Small intestine (tissue), 7 donors: ENCODE measurements at regions not wholly inside any gene's neighbourhood (a gene's known extent, or its start where the extent isn't known, plus 50 kb on each side); places are given as distances from the start of the nearest gene placed in this dataset.

Source experiments
- DNase-seq, 2 donors: peaks; one replicate each; pipeline versions ENCODE4 v3.0.0 to v3.0.0-alpha.2; 2013
- FAIRE-seq: peaks from 2 replicates; lab custom pipeline; 2012; peaks lifted over from hg19 to GRCh38; lab: Jason Lieb, UNC
- H3K27ac ChIP-seq, 3 donors: one replicate each; pipeline ENCODE4 v1.5.1; 2013; ENCODE audit warnings: low read length in 2 of 3, mild to moderate bottlenecking in 2 of 3, control low read depth in 1 of 3, inconsistent platforms in 1 of 3, low read depth in 1 of 3, moderate library complexity in 1 of 3
- H3K27me3 ChIP-seq, 3 donors: one replicate each; pipeline ENCODE4 v1.6.1; 2013; ENCODE audit warnings: low read length in 3 of 3, inconsistent platforms in 1 of 3; ENCODE audit not compliant: control insufficient read depth in 3 of 3, insufficient read depth in 3 of 3
- H3K36me3 ChIP-seq, 3 donors: one replicate each; pipeline ENCODE4 v1.6.1; 2013; ENCODE audit warnings: low read length in 3 of 3, inconsistent platforms in 1 of 3, low read depth in 1 of 3, mild to moderate bottlenecking in 1 of 3, moderate library complexity in 1 of 3; ENCODE audit not compliant: control insufficient read depth in 3 of 3, insufficient read depth in 2 of 3
- H3K4me1 ChIP-seq, 3 donors: one replicate each; pipeline ENCODE4 v1.6.1; 2013; ENCODE audit warnings: low read length in 2 of 3, inconsistent platforms in 1 of 3, low read depth in 1 of 3, mild to moderate bottlenecking in 1 of 3, moderate library complexity in 1 of 3; ENCODE audit not compliant: control insufficient read depth in 3 of 3, insufficient read depth in 2 of 3
- H3K4me3 ChIP-seq, 3 donors: one replicate each; pipeline ENCODE4 v1.5.1; 2013; ENCODE audit warnings: low read length in 3 of 3, control low read depth in 1 of 3, inconsistent platforms in 1 of 3, low read depth in 1 of 3, mild to moderate bottlenecking in 1 of 3, moderate library complexity in 1 of 3
- H3K9me3 ChIP-seq, 2 donors: one replicate each; pipeline ENCODE4 v1.6.1; 2013; ENCODE audit warnings: low read depth in 1 of 2, low read length in 1 of 2; ENCODE audit not compliant: control insufficient read depth in 2 of 2, insufficient read depth in 1 of 2
- WGBS, 3 donors: extraction: QIAGEN DNeasy Blood & Tissue Kit; methylation state at CpG; one replicate each; pipeline ENCODE4 v1.1.7; 2013; 5-methylcytosine and 5-hydroxymethylcytosine counted together
- donor health status: healthy with polysubstance abuse.
- donor health status: control.
- donor health status: control.
- donor health status: Bipolar disorder and iron deficiency.
- donor health status: healthy.

DNA sequence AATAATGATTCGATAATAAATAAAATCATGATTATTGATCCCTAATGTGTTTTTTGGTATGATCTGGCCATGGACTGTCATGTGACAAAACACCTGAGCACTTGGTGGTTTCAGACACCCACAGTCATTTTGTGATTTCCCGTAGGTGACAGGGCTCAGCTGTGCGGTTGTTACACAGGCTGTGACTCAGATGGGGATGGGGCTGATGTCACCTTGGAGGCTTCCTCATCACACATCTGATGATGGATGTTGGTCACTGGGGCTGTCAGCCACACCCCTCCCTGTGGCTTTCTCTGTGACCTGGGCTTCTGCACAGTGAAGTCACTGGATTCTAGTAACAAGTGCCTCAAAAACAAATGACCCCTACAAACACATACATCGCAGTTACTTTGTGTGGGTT lies 995.1 kb downstream of the BRD1 start:
- Histone ChIP-seq H3K4me1 (no peaks in the 10 kb centered on the region), H3K4me3 (no peak overlapping the region), H3K9me3 (peaks cover 0 to 2% of the 10 kb centered on the region in 2 donors), H3K36me3 (no peaks in the 10 kb centered on the region), H3K27me3 (peaks cover 0 to 2% (median 0%) of the 10 kb centered on the region in 3 donors), H3K27ac (no peak overlapping the region)
- FAIRE-seq (no peak), DNase-seq (no peak)
- 78 to 88% (median 87%) methylated on average over 4 of the region's 4 CpGs for WGBS, 3 donors

DNA sequence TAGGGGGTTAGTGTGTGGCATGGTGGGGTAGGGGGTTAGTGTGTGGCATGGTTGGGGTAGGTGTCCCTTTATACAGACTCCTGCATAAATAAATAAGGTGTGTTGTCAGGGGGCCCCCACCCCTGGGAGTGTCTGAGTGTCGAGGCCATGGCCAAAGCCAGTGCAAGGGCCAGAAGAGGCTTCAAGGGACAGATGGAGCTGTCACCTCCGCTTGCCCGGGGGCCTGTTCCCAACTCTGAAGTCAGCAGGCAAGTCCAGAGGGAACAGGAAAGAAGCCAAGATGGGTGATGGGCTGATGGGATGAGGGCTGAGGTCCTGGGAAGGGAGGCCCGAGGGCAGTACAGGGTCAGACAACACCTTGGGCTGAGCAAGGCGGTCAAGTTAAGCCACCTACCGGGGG lies 997.8 kb downstream of the BRD1 start:
- Histone ChIP-seq H3K27ac (no peak overlapping the region), H3K4me1 (no peaks in the 10 kb centered on the region), H3K27me3 (peaks cover 0 to 2% (median 0%) of the 10 kb centered on the region in 3 donors), H3K36me3 (no peaks in the 10 kb centered on the region), H3K9me3 (peaks cover 0 to 2% of the 10 kb centered on the region in 2 donors), H3K4me3 (no peak overlapping the region)
- WGBS, 3 donors, result 74 to 84% (median 80%) methylated on average over 6 of the region's 6 CpGs
- DNase-seq (no peak), FAIRE-seq (no peak)

DNA sequence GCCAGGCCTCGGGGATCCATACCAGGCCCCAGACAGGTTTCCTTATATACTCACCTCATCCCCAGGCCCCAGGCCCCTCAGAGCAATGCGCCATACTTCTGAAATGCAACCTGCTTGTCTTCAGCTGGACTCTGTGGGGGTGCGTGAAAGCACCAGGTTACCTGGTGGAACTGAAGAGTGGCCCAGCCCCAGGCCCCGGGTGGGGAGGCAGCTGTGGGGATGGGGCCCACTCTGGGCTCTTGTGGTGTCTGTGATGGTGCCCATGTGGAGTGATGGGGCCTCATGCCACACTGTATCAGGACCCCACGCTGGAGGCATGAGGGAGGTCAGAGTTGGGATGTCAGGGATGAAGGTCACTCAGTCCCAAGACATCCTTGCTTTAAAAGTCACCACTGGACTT lies 999.0 kb downstream of the BRD1 start:
- WGBS, 3 donors, result 70 to 79% (median 71%) methylated on average over 5 of the region's 5 CpGs

DNA sequence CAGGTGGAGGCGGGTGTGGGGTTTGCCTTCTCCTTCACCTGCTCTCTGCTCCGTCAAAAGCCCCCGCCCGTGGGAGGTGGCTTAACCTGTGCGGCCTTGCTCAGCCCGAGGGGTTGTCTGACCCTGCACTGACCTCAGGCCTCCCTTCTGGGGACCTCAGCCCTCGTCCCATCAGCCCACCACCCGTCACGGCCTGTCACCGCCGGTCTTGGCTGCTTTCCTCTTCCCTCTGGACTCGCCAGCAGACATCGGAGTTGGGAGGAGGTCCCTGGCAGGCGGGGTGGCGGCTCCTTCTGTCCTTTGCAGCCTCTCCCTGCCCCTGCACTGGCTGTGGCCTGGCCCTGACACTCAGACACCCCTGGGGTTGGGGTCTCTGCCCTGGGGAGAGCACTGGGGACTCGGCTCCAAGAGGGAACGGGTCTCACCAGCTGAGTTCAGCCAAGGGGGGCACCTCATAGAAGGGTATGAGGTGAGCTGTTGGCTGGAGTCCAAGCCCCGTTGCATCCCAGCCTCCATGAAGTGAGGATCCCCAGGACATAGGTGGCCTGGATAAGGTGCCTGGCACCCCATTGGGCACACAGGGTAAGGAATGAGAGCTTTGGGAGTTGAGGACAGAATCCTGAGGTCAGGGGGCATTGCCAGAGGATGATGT lies 999.6 kb downstream of the BRD1 start:
- Histone ChIP-seq H3K27ac (no peak overlapping the region), H3K4me1 (no peaks in the 10 kb centered on the region), H3K27me3 (no peaks in the 10 kb centered on the region), H3K36me3 (no peaks in the 10 kb centered on the region), H3K9me3 (peaks cover 0 to 2% of the 10 kb centered on the region in 2 donors), H3K4me3 (no peak overlapping the region)
- FAIRE-seq, result no peak
- 30 to 57% (median 40%) methylated on average over 17 to 18 of the region's 18 CpGs for WGBS, 3 donors
- DNase-seq, result no peak

More for the DNA sequence above, 999.0 kb downstream of the BRD1 start:
- H3K27me3 ChIP-seq, result peaks cover 0 to under 1% (median 0%) of the 10 kb centered on the region in 3 donors
- no peak overlapping the region for H3K4me3 ChIP-seq
- no peak for DNase-seq
- no peak overlapping the region for H3K27ac ChIP-seq
- no peaks in the 10 kb centered on the region for H3K4me1 ChIP-seq
- H3K36me3 ChIP-seq, result no peaks in the 10 kb centered on the region
- peaks cover 0 to 2% of the 10 kb centered on the region in 2 donors for H3K9me3 ChIP-seq
- FAIRE-seq, result no peak

DNA sequence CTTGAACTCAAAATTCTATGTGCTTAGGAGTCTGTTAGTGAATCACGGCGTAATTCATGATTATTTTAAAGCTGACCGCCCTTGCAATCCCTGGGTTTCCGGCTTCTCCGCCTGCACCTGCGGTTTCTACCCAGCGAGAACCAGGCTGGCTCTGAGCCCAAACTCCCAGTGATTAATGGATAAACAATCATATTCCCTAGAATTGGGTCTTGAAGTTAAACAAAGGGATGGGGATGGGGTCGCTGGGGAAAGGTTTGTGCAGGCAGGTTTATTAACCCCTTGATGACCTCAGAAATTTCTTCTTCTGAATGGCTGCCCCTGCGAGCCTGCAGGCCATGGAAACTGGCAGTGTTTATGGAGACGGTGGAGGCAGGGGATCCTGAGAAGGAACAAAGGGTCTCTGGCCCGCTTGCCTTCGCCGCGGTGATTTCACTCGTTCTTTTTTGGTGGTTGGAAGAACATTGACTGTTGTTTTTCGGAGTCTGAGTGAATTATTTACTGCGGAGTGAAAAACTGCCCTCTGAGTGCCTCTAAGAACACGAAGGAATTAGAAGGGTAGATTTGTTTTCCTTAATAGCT lies 1000.3 kb downstream of the BRD1 start:
- Histone ChIP-seq H3K4me1 (no peaks in the 10 kb centered on the region), H3K4me3 (no peak overlapping the region), H3K9me3 (no peaks in the 10 kb centered on the region), H3K27me3 (no peaks in the 10 kb centered on the region), H3K27ac (no peak overlapping the region), H3K36me3 (no peaks in the 10 kb centered on the region)
- no peak for FAIRE-seq
- DNase-seq, result no peak
- WGBS, 3 donors, result 31 to 54% (median 36%) methylated on average over 18 of the region's 18 CpGs

DNA sequence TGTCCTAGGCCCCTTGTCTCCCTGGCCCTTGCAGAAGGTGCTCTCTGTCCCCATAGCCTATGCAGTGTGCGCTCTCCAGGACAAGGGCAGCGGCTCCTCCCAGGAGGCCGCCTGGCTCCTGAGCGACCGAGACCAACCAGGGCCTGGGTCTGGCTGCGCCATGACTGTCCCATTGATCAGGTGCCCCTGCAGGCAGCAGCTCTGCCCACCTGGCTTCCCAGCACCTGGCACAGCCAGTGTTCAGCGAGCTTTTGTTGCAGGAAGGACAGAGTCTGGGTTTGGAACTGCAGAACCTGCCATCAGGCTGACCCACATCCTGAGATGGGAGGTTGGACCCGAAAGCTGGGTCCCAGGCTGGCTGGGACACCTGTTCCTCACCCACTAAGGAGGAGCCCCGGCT lies 1001.1 kb downstream of the BRD1 start:
- Histone ChIP-seq H3K4me3 (no peak overlapping the region), H3K27ac (no peak overlapping the region), H3K27me3 (no peaks in the 10 kb centered on the region), H3K4me1 (no peaks in the 10 kb centered on the region), H3K9me3 (no peaks in the 10 kb centered on the region), H3K36me3 (no peaks in the 10 kb centered on the region)
- WGBS, 3 donors, result 76 to 90% (median 79%) methylated on average over 9 of the region's 9 CpGs
- FAIRE-seq, result no peak
- DNase-seq, result no peak

DNA sequence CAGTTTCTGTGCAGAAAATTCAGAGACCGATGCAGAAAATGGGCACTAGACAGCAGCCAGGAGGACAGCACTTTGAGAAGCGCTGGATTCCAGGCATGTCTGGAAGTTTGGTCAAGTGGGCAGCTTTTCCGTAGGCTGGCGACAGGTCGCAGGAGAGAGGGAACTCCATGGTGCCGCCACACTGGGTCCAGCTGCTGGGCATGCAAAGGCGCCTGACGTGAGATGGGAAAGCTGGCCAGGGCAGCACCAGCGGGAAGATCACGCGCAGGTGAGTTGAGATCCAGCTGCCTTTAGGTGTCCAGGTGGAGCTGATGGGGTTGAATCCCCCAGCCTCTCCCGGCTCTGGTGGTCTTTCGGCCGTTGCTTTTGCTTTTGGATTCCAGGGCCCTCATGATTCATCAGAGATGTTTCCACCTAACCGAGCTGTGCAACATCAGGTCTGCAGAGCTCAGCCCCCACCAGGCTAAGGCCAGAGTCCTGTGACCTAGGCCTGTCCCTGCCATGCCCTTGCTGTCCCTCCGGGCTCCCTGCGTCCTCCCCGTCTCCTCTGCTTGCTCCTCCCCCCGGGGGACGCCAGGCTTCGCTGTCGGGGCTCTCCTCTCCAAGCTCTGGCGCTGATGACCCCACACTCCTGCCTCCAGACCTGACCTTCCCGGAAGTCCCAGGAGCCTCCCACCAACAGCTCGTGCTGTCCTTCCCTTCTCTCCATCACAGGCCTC lies 1001.7 kb downstream of the BRD1 start:
- Histone ChIP-seq H3K27me3 (no peaks in the 10 kb centered on the region), H3K36me3 (no peaks in the 10 kb centered on the region), H3K4me1 (no peaks in the 10 kb centered on the region), H3K4me3 (no peak overlapping the region), H3K9me3 (no peaks in the 10 kb centered on the region), H3K27ac (no peak overlapping the region)
- DNase-seq (no peak), FAIRE-seq (no peak)
- WGBS, 3 donors, result 80 to 83% (median 82%) methylated on average over 25 of the region's 25 CpGs

DNA sequence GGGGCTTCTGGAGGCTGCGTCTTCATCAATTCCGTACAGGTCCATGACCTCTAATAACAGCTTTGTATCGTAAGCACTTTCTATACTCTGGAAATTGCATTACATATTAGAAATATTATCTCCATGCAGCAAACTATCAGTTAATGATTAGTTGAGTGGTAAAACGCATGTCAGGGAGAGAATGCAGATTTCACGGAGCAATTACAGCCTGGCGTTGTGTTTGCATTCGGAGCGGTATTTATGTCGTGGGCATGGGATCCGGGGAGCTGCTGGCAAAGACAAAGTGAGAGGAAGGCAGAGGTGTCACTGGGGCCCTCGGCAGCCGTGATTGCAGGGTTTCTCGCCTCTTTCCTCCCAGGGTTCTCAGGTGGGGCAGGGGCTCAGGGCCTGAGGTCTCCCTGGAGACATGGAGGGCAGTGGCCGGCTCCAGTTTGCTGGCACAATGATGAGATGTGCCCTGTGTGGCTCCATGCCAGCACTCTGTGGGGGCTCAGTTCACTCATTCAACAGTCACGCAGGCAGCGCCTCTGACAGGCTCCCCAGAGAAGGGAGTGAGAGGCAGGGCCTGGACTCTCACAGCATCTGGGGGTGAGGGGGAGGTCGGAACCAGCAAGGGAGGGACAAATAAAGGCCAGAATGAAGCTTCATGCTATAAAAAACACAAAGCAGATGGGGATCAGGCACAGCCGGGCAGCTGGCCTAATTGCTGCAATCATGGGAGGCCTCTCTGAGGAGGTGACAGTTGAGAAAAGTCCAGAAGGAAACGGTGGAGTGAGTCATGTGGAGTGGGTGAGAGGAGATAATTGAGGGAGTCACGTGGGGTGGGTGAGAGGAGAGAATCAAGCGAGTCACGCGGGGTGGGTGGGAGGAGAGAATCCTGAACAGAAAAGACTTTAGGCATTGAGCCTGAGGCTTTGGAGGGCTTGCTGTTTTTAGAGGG lies 1002.7 kb downstream of the BRD1 start:
- no peak for FAIRE-seq
- no peaks in the 10 kb centered on the region for H3K27me3 ChIP-seq
- H3K36me3 ChIP-seq, result no peaks in the 10 kb centered on the region
- no peaks in the 10 kb centered on the region for H3K4me1 ChIP-seq
- DNase-seq, result no peak
- H3K27ac ChIP-seq, result no peak overlapping the region
- no peaks in the 10 kb centered on the region for H3K9me3 ChIP-seq
- no peak overlapping the region for H3K4me3 ChIP-seq
- 29 to 55% (median 34%) methylated on average over 23 of the region's 23 CpGs for WGBS, 3 donors
